ENCODE measurements at regions not wholly inside any gene's neighbourhood (a gene's known extent, or its start where the extent isn't known, plus 50 kb on each side); places are given as distances from the start of the nearest gene placed in this dataset.

DNA sequence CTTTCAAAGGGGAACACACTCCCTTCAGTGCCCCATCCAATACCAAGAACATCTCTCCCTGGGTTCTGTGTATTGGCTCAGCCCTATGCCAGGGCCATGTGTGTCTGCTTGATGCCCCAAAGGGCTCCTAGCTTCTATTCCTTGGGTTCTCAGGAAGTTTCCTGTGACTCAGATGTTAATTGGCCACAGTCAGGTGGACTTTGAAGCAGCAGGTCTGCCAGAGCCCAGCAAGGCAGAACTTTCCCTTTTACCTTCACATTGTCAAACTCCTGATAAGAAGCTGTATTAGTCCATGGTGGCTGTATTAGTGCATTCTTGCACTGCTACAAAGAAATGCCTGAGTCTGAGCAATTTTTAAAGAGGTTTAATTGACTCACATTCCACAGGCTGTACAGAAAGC lies 116.0 kb upstream of the PTPRT start:
- ChIA-PET CTCF (no interaction called here), POLR2A (no interaction called here)
- no peak overlapping the region for H3K4me3 ChIP-seq (ENCODE audit: low read depth, low read length)
- no peak overlapping the region for H3K27ac ChIP-seq (ENCODE audit: low read depth, low read length)
- no peaks in the 10 kb centered on the region for H3K27me3 ChIP-seq (ENCODE audit: control insufficient read depth, insufficient read depth, low read length)
- no peaks in the 10 kb centered on the region for H3K9me3 ChIP-seq (ENCODE audit: control insufficient read depth, insufficient read depth, low read length)
- TF ChIP-seq CTCF (IDR thresholded peaks at IDR 0.05; ENCODE audit: low read depth, low read length) = no peak
- DNase-seq (ENCODE audit: low read depth, low spot score) = no peak

- no peaks in the 10 kb centered on the region for H3K9me3 ChIP-seq (ENCODE audit: control insufficient read depth, insufficient read depth, low read length)
- H3K4me3 ChIP-seq (ENCODE audit: low read depth, low read length) = no peak overlapping the region
- H3K27ac ChIP-seq (ENCODE audit: low read depth, low read length) = no peak overlapping the region
- POLR2A ChIA-PET = no interaction called here
- TF ChIP-seq CTCF (IDR thresholded peaks at IDR 0.05; ENCODE audit: low read depth, low read length) = no peak
- no peaks in the 10 kb centered on the region for H3K27me3 ChIP-seq (ENCODE audit: control insufficient read depth, insufficient read depth, low read length)
- DNase-seq (ENCODE audit: low read depth, low spot score) = no peak
- CTCF ChIA-PET = interaction anchor here (0.7 kb wide), 1 partner anchor 116 kb away, joined by 10 read pairs; no protein-coding TSS in a partner anchor
Observed at GRCh38 chr20:43304598-43304997, 114.9 kb upstream of the PTPRT start.

GRCh38 chr20:43302936-43303335 lies 113.2 kb upstream of the PTPRT start:
- POLR2A ChIA-PET = no interaction called here
- Histone ChIP-seq H3K4me3 (ENCODE audit: low read depth, low read length) (no peak overlapping the region), H3K27ac (ENCODE audit: low read depth, low read length) (no peak overlapping the region), H3K9me3 (ENCODE audit: control insufficient read depth, insufficient read depth, low read length) (no peaks in the 10 kb centered on the region), H3K27me3 (ENCODE audit: control insufficient read depth, insufficient read depth, low read length) (no peaks in the 10 kb centered on the region)
- DNase-seq (ENCODE audit: low read depth, low spot score) = no peak
- TF ChIP-seq CTCF (IDR thresholded peaks at IDR 0.05; ENCODE audit: low read depth, low read length) = no peak
- CTCF ChIA-PET = no interaction called here

DNA sequence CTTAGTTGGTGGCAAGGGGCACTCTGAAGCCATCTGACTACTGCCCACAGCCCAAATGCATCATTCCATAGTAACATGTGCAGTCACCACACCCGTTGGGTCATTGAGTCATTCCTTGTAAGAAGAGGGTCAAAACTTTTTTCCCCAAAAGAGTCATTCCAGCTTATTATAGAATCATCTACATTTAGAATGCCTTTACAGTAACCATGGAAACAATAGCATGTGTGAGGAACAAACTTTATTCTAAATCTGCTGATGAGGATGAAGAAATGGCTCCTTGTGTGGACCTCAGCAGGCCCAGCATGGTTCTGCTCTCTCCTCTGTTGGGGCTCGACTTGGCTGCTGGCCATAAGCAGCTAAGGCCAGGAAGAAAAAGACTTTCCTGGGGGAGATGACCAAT lies 111.2 kb upstream of the PTPRT start:
- no peak for DNase-seq (ENCODE audit: low read depth, low spot score)
- Histone ChIP-seq H3K9me3 (ENCODE audit: control insufficient read depth, insufficient read depth, low read length) (no peaks in the 10 kb centered on the region), H3K27me3 (ENCODE audit: control insufficient read depth, insufficient read depth, low read length) (no peaks in the 10 kb centered on the region), H3K27ac (ENCODE audit: low read depth, low read length) (no peak overlapping the region), H3K4me3 (ENCODE audit: low read depth, low read length) (no peak overlapping the region)
- ChIA-PET CTCF (no interaction called here), POLR2A (no interaction called here)
- TF ChIP-seq CTCF (IDR thresholded peaks at IDR 0.05; ENCODE audit: low read depth, low read length) = no peak

GRCh38 chr20:43295781-43296180 lies 106.1 kb upstream of the PTPRT start:
- TF ChIP-seq CTCF (IDR thresholded peaks at IDR 0.05; ENCODE audit: low read depth, low read length) = no peak
- Histone ChIP-seq H3K4me3 (ENCODE audit: low read depth, low read length) (no peak overlapping the region), H3K27ac (ENCODE audit: low read depth, low read length) (no peak overlapping the region), H3K27me3 (ENCODE audit: control insufficient read depth, insufficient read depth, low read length) (no peaks in the 10 kb centered on the region), H3K9me3 (ENCODE audit: control insufficient read depth, insufficient read depth, low read length) (no peaks in the 10 kb centered on the region)
- DNase-seq (ENCODE audit: low read depth, low spot score) = no peak
- ChIA-PET POLR2A (no interaction called here), CTCF (no interaction called here)

All from AG04450 (cell line).